ENCODE measurements at regions not wholly inside any gene's neighbourhood (a gene's known extent, or its start where the extent isn't known, plus 50 kb on each side); places are given as distances from the start of the nearest gene placed in this dataset.

- BruUV-seq (replicated peaks), result no TSS peak
- no peak overlapping the region for H3K27ac ChIP-seq (ENCODE audit: low read depth, low read length, poor library complexity, severe bottlenecking)
- no peaks in the 10 kb centered on the region for H4K20me1 ChIP-seq (ENCODE audit: insufficient read depth, low read length)
- no peaks in the 10 kb centered on the region for H3K9me3 ChIP-seq (ENCODE audit: low read length)
- H3K4me3 ChIP-seq (ENCODE audit: low read depth, low read length, poor library complexity, severe bottlenecking), result no peak overlapping the region
- H3K79me2 ChIP-seq (ENCODE audit: insufficient read depth, low read depth, low read length), result no peaks in the 10 kb centered on the region
- TF ChIP-seq CTCF (conservative IDR thresholded peaks at IDR 0.05; ENCODE audit: low read length), result no peak
- no peak for TF ChIP-seq EZH2phosphoT487 (IDR thresholded peaks at IDR 0.05; ENCODE audit: borderline replicate concordance, low read depth, low read length)
- intact Hi-C loops (cut with micrococcal nuclease; ENCODE audit: unreplicated experiment), result no loop called here
- no peak overlapping the region for H2AFZ ChIP-seq (ENCODE audit: low read length)
- no peaks in the 10 kb centered on the region for H3K36me3 ChIP-seq (ENCODE audit: insufficient read depth, low read length)
- H3K4me1 ChIP-seq (ENCODE audit: insufficient read depth, low read length, poor library complexity, severe bottlenecking), result no peaks in the 10 kb centered on the region
- H3K9me2 ChIP-seq (ENCODE audit: insufficient read depth, low read length), result no peaks in the 10 kb centered on the region
- no peak overlapping the region for H3K4me2 ChIP-seq (ENCODE audit: low read length)
- no peak for DNase-seq (ENCODE audit: low spot score)
- POLR2A ChIA-PET, result interaction anchor here (0.7 kb wide), 1 partner anchor 23 kb away, joined by 3 read pairs; no protein-coding TSS in a partner anchor
- CTCF ChIA-PET (ENCODE audit: unreplicated experiment), result no interaction called here
Observed at GRCh38 chr4:67054896-67055295, 490.4 kb downstream of the CENPC start.

- ChIA-PET POLR2A (no interaction called here), CTCF (ENCODE audit: unreplicated experiment) (no interaction called here)
- no peak for TF ChIP-seq EZH2phosphoT487 (IDR thresholded peaks at IDR 0.05; ENCODE audit: borderline replicate concordance, low read depth, low read length)
- TF ChIP-seq CTCF (conservative IDR thresholded peaks at IDR 0.05; ENCODE audit: low read length), result no peak
- Histone ChIP-seq H3K79me2 (ENCODE audit: insufficient read depth, low read depth, low read length) (no peaks in the 10 kb centered on the region), H3K4me2 (ENCODE audit: low read length) (no peak overlapping the region), H4K20me1 (ENCODE audit: insufficient read depth, low read length) (no peaks in the 10 kb centered on the region), H2AFZ (ENCODE audit: low read length) (no peak overlapping the region), H3K9me2 (ENCODE audit: insufficient read depth, low read length) (no peaks in the 10 kb centered on the region), H3K27ac (ENCODE audit: low read depth, low read length, poor library complexity, severe bottlenecking) (no peak overlapping the region), H3K36me3 (ENCODE audit: insufficient read depth, low read length) (no peaks in the 10 kb centered on the region), H3K4me3 (ENCODE audit: low read depth, low read length, poor library complexity, severe bottlenecking) (no peak overlapping the region), H3K4me1 (ENCODE audit: insufficient read depth, low read length, poor library complexity, severe bottlenecking) (no peaks in the 10 kb centered on the region), H3K9me3 (ENCODE audit: low read length) (no peaks in the 10 kb centered on the region)
- intact Hi-C loops (cut with micrococcal nuclease; ENCODE audit: unreplicated experiment), result no loop called here
- no TSS peak for BruUV-seq (replicated peaks)
- no peak for DNase-seq (ENCODE audit: low spot score)
Observed at GRCh38 chr4:67052814-67053675, 492.3 kb downstream of the CENPC start.

All from OCI-LY7 (cell line).